Hippocampal formation (tissue), 2 donors: ENCODE measurements at regions not wholly inside any gene's neighbourhood (a gene's known extent, or its start where the extent isn't known, plus 50 kb on each side); places are given as distances from the start of the nearest gene placed in this dataset.

Experiments
- DNase-seq, 2 donors: peaks; one replicate each; lab custom pipeline; 2025; lab: John Stamatoyannopoulos, UW

DNA sequence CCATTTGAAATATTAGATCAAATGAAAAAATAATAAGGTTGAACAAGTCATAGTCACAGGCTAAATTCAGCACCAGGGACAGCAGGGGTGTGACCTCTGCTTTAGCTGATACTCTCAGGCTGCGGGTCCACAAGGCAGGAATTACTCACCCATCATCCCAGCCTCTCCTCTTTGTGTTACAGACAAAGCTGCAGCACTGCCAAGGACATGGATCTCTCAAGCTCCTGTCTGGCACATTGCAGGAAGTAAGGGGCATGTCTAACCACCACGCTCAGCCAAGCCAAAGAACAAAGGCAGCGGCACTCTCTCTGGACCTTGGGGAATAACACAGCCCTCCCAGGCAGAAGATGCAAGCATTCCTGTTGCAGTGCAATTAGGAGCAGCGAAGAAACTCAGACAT is 783.8 kb downstream of the VRK1 start:
- no peak for DNase-seq

DNA sequence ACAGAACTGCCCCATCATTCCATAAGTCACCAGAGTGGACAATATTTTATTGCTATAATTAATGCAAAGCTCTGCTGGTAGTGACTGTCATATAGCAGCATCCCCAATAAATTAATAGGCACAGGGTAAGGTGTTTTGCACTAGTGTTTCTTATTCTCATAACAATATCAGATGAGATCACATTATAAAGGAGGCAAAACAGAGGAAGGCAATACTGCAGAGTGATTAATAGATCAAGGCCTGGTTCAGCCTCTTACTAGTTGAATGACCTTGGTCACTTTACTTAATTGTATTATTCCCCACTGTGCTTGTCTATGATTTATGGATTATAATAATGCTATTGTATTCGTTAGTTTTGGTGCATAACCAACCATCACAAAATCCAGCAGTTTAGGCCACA is 784.8 kb downstream of the VRK1 start:
- DNase-seq: no peak

GRCh38 chr14:97584528-97584927 is 787.3 kb downstream of the VRK1 start:
- DNase-seq: no peak

DNA sequence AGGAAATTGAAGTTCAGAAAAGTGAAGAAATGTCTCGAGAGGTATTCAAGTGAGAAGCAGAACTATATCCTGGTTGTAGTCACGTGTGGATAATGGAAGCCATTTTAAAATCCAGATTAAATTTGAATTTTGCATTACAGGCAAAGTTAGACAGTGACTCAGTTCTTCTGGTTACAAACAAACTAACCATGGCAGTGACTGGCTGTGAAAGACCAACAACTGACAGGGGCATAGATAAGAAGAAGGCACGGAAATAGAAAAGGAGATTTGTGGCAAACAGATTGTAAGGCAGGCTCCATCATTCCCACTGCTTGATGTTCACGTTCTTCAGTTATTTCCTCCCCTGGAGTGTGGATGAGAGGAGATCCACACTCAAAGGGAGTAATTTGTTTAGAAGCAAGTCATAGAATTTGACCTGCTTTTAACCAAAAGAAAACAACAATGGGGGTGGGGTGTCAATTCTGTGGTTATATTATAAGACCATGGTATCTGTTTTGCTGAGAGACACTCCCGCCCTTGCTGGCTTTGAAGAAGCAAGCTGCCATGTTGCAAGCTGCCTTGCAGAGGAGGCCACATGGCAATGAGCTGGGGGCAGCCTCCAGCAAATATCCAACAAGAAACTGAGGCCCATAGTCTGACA is 795.3 kb downstream of the VRK1 start:
- no peak for DNase-seq

DNA sequence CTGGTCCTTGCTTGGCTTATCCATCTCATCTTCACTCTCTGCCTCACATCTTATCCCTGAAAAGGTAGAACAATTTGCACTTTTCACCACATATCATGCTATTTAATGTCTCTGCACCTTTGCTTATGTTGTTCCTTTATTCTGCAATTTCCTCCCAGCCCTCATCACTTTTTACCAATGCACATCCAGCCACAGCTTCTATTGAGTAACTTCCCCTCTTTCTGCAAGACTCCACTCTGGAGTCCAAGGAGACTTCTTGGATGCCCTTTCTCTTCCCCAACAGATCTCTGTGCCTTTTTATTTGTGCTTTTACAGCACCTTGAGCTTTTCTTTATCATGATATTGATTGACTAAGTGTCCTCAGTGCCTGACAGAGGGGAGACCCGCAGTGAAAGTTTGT is 797.1 kb downstream of the VRK1 start:
- no peak for DNase-seq

DNA sequence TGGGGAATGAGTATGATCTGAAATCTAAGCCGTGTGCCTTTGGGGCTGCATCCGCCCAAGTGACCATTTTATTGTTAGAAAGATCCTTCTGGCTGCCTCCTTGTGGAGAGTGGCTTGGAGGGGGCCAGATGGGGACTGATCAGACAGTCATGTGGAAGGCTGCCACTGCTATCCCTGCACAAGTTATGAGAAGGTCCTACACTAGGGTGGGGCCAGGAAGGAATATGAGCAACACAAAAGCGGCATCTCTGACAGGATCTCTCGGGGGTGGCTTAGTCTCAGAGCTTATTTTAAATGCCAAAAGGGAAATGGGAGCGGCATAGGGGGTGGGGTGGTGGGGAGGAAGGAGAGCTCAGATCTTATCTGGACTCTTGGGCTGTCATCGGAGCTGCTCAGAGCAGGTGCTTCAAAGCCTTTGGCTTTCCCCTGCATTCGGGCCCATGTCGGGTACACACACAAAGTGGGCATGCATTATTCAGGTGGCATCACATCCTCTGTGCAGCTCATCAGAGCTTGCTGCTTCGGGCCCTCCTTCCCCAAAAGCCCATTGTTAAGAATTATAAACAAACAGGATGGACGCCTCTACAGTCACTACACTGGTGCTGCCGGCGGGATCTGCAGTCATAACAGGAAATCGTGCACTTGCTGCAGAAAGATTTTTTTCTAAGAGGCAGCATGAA is 805.4 kb downstream of the VRK1 start:
- no peak for DNase-seq

- DNase-seq: no peak
Measured at GRCh38 chr14:97603201-97603600, 806.0 kb downstream of the VRK1 start.

GRCh38 chr14:97604731-97605130 is 807.5 kb downstream of the VRK1 start:
- no peak for DNase-seq

DNA sequence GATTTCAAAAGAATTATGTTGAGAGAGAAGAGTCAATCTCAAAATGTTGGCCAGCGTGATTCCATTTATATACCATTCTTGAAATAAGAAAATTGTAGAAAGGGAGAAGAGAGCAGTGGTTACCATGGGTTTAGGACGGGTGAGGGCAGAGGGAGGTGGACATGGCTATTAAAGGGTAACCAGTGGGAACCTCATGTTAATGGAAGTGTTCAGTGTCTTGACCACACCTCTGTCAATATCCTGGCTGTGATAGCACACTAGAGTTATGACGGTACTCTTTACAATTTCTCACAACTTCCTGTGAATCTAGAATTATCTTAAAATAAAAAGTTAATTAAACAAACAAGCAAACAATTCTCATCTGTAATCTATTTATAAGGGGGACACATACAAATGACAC is 821.2 kb downstream of the VRK1 start:
- no peak for DNase-seq

- DNase-seq: no peak
Measured at GRCh38 chr14:97618917-97619690, 821.9 kb downstream of the VRK1 start.

- DNase-seq: no peak
Measured at GRCh38 chr14:97620066-97620465, 822.9 kb downstream of the VRK1 start.

GRCh38 chr14:97624985-97625384 is 827.8 kb downstream of the VRK1 start:
- DNase-seq: no peak

DNA sequence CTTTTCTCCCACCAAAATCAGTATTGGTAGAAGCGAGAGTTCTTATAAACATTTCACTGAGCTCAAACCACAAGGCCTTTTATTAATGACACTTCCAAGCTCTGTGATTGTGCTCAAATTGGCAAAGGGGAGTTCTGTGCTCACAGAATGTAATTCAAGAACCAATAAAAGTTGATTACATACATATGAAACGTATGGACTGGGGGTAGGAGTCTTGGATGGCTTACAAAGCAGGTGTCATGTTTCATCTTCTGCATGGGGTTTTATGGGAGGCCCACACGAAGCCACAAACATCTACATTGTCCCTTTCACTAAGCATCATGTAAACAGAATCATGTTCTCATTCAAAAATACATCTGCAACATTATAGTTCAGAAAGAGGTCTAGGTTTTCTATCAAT is 828.3 kb downstream of the VRK1 start:
- DNase-seq: no peak

DNA sequence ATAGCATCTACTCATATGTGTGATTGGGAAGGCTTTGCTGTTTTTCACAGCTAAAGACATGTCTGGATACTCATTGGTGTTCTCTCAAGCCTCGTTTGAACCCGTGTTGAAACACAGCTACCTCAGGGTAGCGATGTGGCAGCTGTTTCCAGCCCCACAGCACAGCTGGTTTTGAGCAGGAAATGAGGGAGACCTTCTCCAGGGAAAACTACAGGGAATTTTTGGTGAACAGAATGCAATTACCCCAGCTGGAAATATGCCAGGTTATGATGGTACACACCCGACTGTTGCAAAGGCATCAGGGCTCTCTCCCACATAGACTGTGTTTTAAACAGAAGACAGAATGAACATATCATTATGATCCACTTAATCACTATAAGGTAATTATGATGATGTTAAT is 828.9 kb downstream of the VRK1 start:
- DNase-seq: no peak

- DNase-seq: no peak
Measured at GRCh38 chr14:97630249-97630648, 833.1 kb downstream of the VRK1 start.

- DNase-seq: no peak
Measured at GRCh38 chr14:97633131-97633738, 836.1 kb downstream of the VRK1 start.

DNA sequence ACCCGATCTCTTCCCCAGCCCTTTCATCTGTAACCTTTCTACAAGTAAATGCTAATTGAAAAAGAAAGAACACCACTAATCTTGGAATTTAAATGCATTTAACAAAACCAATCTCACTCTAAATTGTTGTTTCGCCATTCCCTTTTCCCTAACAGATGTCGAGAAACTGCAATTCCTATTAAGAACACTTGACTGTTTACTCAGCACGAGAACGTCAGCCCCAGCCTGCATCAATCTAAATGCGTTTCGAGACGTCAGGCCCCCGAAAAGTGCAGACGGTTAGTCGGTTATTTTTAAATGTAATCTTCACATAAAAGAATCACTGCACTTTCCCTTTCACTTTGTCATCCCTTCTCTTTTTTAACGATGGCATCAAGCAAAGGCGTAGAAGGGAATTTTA is 837.6 kb downstream of the VRK1 start:
- DNase-seq: no peak

DNA sequence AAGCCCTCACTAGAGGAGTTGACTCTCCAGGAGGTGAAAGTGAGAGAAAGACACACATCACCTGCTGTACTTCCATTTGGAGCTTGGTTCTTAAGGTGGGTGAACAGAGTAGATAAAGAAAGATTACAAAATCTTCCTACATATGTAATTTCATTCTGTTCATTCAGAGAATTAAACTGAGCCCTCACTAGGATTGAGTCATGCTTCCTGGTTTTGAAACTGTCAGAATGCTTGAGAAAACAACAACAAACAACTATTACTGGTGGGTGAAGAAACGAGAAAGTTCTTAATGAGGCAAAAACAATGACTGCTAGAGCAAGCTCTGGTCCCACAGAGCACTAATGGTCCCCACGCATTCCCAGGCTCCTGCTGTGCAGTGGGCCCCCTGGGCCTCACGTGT is 841.7 kb downstream of the VRK1 start:
- no peak for DNase-seq

DNA sequence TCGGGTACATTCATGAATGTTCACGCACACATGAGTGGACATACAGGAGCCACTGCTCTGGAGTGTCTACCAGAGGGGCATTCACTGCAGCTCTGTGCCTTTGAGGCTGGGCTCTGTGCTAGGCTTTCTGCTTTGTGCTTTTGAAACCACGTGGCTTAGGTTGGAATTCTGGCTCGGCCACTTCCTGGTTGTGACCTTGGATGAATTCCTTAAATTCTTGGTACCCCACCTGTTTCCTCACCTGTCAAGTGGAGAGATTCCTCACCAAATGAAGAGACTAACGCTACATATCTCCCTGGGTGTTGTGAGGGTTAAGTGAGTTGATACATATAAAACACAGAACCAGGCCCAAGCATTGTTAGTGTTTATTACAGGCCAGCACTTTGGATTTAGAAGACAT is 842.8 kb downstream of the VRK1 start:
- no peak for DNase-seq

GRCh38 chr14:97641827-97642226 is 844.6 kb downstream of the VRK1 start:
- no peak for DNase-seq

DNA sequence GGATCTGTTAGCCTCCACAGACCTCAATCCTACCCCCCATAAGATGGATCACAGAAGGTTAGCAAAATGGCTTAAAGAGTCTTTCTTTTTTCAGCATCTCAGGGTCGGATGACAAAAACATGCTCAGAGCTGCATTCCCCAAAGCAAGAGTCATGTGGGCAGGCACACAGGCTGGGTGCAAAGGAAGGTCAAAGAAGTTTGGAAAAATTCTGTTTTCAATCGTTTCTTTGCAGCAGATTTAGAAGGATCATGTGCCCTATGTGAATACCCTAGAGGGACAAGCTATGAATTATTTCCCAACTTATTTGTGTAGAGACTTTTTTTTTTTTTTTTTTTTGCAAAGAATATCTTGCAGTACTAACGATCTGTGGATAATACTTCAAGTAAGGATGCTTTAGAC is 845.4 kb downstream of the VRK1 start:
- no peak for DNase-seq

GRCh38 chr14:97644365-97644764 is 847.2 kb downstream of the VRK1 start:
- DNase-seq: no peak

GRCh38 chr14:97649752-97650151 is 852.6 kb downstream of the VRK1 start:
- DNase-seq: no peak
